Glomerular visceral epithelial cell (primary cell): ENCODE measurements at regions not wholly inside any gene's neighbourhood (a gene's known extent, or its start where the extent isn't known, plus 50 kb on each side); places are given as distances from the start of the nearest gene placed in this dataset.
"Not testable (repeated sequence)": the region's sequence is repeated elsewhere in the genome, so short reads cannot be mapped to it uniquely, and the experiment has no call there.

ENCODE experiments used
- DNase-seq: peaks from one replicate; pipeline ENCODE4 v3.0.0-alpha.2; 2016; ENCODE audit errors: extremely low spot score

DNA sequence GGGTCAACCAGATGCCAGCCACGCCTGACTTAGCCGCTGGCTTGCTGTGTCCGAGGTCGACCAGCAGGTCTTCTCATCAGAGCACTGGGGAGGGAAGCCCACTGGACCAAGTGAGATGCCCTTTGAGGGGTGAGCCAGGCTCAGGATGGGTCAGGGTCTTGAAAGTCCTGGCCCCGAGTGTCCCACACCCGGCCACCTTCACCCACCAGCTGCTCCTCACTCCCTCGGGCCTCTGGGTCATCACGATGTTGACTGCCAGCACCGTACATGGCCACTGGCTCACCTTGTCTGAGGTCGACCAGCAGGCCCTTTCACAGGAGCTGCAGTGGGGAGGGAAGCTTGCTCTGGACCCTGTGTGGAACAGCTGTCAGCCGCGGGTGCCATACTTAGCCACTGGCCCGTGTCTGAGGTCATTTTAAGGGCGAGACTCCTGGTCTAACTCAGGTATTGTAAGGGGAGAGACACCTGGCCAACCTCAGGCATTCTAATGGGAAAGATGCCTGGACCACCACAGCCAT, 1361.3 kb downstream of the UQCRFS1 start:
- DNase-seq, result no peak

DNA sequence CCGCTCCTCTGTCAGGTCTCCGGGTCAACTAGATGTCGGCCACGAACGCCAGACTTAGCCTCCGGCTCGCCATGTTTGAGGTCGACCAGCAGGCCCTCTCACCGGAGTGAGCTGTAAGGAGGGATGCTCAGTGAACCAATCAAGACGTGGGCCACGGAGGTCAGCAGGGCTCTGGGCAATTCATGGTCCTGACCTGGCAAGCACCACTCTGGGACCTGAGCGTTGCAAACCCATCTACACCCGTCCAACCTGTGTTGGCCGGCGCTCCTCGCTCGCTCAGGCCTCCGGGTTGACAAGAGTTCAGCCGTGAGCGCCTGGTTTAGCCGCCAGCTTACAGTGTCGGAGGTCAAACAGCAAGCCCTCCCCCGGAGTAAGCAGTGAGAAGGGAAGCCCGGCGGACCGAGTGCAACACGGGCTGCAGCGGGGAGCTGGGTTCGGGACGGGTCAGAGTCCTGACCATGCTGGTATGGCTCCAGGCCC, 1361.9 kb downstream of the UQCRFS1 start:
- no peak for DNase-seq

GRCh38 chr19:27846944-27847343, 1366.0 kb downstream of the UQCRFS1 start:
- DNase-seq, result no peak

DNA sequence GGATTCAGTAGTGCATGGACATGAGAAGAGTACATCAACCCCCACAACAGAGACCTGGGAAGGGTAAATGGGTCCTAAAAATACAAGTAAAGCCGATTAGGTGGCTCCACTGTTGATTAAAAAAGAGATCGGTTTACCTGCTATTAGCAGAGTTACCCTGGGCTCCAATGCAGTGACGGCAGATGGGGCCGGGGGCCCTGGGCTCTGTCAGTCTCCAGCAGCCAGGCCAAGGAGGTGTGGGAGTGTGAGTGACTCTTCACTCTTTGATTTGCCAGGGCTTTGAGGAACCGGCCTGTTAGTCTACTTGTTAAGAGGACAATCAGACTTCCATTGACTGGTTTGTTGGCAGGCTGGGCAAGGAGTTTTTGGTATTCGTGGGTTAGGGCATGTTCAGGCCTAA, 1368.7 kb downstream of the UQCRFS1 start:
- DNase-seq, result no peak

DNA sequence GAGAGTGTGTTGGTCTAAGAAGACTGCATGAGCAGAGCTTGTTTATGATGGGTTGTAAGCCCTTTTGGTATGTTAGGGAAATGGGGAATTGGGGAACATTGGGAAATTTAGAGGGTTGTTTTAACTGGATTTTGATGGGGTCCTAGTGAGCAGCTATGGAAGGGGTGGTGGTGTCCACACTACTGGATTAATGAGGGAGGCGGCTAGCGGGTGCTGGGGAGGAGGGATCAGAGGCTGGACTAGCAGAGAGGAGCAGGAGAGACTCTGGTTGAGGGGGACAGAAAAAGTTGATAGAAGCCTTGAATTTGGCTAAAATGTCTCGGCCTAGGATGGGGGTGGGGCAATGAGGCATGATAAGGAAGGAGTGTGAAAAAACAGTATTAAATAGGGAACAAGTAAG, 1369.1 kb downstream of the UQCRFS1 start:
- no peak for DNase-seq

GRCh38 chr19:27833031-27833430, 1379.9 kb downstream of the UQCRFS1 start:
- DNase-seq, result no peak

- no peak for DNase-seq
Observed at GRCh38 chr19:27828829-27829228, 1384.1 kb downstream of the UQCRFS1 start.

DNA sequence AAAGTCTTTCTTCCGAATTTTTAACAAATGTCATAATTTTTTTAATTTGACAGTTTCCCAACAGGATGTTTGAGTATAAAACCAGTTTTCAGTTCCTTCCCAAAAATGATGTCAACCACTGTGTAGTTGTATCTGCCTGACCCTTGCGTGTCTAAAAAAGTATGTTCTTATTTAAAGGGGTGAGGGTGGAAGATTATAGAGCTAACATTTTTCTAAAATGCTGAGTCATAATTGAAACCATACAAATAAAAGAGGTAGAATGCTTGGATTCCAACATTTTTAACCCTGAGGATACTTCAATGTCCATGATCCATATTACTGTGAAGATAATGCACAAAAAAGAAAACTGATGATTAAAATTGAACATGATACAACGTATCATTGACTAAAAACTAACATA, 1388.8 kb downstream of the UQCRFS1 start:
- no peak for DNase-seq

- DNase-seq, result peak; percentile 15
Observed at GRCh38 chr19:27822336-27822735, 1390.6 kb downstream of the UQCRFS1 start.

DNA sequence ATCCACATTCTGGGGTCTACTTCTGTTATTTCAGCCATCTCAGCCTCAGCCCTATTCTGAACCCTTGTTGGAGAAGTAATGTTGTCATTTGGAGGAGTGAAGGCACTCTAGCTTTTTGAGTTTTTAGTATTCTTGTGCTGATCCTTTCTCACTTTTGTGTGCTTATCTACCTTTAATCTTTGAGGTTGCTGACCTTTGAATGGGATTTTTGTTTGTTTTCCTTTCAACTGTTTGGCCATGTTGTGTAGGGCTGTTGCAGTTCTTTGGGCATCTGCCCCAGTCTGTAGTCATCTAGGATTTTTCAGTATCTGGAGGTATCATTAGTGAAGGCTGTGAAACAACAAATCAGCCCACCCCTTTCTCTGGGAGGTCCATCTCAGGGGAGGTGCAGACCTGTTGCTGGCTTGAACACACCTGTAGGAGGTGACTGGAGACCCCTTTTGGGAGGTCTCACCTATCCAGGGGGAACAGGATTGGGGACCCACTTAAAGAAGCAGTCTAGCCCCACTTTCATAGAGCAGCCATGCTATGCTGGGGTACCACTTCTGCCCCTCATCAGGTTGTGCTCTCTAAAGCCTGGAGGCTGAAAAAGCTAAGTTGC, 1391.4 kb downstream of the UQCRFS1 start:
- no peak for DNase-seq

GRCh38 chr19:27815985-27816384, 1397.0 kb downstream of the UQCRFS1 start:
- no peak for DNase-seq

DNA sequence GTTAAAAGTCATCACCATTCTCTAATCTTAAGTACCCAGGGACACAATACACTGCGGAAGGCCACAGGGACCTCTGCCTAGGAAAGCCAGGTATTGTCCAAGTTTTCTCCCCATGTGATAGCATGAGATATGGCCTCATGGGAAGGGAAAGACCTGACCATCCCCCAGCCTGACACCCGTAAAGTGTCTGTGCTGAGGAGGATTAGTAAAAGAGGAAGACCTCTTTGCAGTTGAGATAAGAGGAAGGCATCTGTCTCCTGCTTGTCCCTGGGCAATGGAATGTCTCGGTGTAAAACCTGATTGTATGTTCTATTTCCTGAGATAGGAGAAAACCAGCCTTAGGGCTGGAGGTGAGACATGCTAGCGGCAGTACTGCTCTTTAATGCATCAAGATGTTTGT, 1398.1 kb downstream of the UQCRFS1 start:
- not testable (repeated sequence) for DNase-seq

- DNase-seq, result not testable (repeated sequence)
Observed at GRCh38 chr19:27814274-27814673, 1398.7 kb downstream of the UQCRFS1 start.

GRCh38 chr19:27806471-27807070, 1406.4 kb downstream of the UQCRFS1 start:
- DNase-seq, result no peak

DNA sequence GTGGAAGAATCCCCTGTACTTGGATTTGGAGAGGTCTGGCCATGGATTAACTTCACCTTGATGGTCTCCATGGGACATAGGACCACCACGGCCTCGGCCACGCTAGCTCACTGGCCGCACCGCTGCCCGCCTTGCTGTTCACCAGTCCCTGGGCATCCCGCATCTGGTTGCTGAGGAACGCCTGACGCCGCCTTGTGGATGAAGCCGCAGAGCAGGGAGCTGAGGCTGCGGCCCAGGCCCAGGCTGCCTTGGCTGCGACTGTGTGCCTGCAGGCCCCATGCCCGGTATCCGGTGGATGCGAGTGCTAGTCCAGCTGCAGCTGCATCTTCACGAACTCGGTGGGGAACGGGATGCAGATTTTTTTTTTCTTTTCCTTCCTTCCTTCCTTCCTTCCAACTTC, 1407.1 kb downstream of the UQCRFS1 start:
- DNase-seq, result no peak

GRCh38 chr19:27802293-27802692, 1410.7 kb downstream of the UQCRFS1 start:
- DNase-seq, result not testable (repeated sequence)

DNA sequence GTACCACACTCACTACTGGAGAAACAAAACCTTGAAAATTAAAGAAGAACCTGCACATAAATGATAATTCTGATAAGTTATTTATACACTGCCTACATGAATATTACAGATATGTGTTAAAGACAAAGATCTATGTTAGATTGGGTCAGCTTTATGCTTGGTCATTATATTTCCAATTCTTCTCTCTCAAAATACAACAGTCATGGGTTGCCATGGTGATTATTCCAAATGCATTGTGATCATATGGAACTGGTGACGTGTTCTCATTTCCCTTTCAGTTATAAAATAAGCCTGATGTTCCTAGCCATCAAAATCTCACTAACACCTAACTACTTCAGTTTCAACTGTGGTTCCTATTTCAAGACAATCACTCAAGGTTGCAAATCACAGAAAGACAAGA, 1416.4 kb downstream of the UQCRFS1 start:
- DNase-seq, result no peak

DNA sequence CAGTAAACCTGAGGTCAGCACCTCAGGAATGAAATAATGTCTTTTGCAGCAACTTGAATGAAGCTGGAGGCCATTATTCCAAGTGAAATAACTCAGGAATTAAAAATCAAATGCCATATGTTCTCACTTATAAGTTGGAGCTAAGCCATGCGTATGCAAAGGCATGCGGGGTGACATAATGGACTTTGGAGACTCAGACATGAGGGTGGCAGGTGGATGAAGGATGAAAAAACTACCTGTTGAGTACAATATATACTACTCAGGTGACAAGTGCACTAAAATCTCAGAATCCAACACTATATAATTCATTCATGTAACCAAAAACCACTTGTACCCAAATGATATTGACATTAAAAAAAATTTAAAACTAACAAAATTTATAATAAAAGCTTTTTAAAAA, 1416.9 kb downstream of the UQCRFS1 start:
- no peak for DNase-seq

DNA sequence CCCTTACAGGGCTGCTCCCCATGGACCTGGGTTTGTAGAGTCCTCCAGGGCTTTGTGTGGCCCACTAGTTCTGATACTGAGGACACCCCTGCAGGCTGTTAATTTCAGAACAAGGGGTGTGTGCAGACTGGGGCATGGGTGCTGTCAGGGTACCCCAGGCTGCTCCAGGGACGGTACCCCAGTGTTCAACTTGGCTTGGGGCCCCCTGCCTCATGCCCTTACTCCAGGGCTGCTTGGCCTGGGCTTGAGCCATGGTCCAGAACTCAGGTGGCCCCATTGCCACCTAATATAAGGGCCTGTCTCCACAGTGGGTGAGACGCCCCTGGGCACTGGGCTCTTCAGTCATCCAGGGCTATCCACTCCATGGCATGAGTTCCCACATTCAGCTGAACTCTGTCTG, 1417.6 kb downstream of the UQCRFS1 start:
- no peak for DNase-seq

GRCh38 chr19:27794494-27795042, 1418.4 kb downstream of the UQCRFS1 start:
- DNase-seq, result peak; percentile 42

DNA sequence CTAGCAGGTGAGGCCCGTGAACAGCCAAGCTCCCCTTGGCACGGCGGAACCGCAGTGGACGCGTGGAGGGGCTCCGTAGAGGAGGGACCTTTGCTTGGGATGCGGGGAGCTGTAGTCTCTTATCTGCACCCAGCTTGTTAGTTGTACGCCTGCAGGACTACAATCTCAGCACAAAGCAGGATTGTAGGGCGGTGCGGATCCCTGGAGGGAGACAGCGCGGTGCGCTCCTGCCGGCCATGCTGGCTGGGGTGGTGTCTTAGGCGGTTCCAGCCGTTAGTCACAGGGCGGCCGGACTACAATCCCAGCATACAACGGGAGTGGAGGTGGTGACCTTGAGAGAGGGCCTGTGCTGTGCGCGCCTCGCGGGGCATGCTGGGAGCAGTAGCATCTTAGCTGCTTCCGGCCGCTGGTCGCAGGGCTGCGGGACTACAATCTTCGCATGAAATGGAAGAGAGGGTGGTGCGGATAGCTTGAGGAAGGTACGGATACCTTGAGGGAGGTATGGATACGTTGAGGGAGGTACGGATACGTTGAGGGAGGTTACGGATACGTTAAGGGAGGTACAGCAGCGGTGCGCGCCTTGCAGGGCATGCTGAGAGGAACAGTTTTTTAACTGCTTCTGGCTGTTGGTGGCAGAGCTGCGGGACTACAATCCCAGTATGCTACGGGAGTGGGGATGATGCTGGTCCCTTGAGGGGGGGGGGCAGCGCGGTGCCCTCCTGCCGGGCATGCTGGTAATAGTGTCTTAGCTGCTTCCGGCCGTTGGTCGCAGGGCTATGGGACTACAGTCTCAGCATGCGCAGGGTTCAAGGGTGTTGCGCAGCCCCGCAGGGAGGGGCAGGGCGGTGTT, 1419.1 kb downstream of the UQCRFS1 start:
- DNase-seq, result peak; percentile 93

GRCh38 chr19:27793128-27793643, 1419.8 kb downstream of the UQCRFS1 start:
- peak; percentile 93 for DNase-seq
